ENCODE measurements at regions not wholly inside any gene's neighbourhood (a gene's known extent, or its start where the extent isn't known, plus 50 kb on each side); places are given as distances from the start of the nearest gene placed in this dataset.

GRCh38 chr5:168055141-168055683 lies 236.2 kb upstream of the WWC1 start:
- H3K27ac ChIP-seq, result no peak overlapping the region
- TF ChIP-seq, protein P1, sequence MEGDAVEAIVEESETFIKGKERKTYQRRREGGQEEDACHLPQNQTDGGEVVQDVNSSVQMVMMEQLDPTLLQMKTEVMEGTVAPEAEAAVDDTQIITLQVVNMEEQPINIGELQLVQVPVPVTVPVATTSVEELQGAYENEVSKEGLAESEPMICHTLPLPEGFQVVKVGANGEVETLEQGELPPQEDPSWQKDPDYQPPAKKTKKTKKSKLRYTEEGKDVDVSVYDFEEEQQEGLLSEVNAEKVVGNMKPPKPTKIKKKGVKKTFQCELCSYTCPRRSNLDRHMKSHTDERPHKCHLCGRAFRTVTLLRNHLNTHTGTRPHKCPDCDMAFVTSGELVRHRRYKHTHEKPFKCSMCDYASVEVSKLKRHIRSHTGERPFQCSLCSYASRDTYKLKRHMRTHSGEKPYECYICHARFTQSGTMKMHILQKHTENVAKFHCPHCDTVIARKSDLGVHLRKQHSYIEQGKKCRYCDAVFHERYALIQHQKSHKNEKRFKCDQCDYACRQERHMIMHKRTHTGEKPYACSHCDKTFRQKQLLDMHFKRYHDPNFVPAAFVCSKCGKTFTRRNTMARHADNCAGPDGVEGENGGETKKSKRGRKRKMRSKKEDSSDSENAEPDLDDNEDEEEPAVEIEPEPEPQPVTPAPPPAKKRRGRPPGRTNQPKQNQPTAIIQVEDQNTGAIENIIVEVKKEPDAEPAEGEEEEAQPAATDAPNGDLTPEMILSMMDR (conservative IDR thresholded peaks at IDR 0.05), result no peak

DNA sequence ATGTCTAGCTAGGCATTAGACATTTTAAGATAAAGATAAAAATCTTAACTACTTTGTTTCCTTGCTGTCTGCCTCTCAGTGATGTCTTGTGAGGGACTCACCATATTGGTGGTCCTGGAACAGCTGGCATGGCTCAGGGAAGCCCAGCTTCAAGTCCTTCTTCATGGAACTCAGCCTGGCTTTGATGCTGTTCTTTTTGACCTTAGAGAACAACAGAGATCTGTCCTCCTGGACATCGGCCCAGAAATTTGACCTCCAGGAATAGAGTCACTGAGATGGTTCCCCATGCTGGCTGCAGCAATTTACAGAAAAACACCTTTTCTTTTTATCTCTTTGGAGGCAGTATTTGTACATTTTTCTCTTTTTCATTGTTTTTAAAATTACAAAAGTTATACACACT lies 235.5 kb upstream of the WWC1 start:
- TF ChIP-seq, protein P1 (conservative IDR thresholded peaks at IDR 0.05), result no peak
- no peak overlapping the region for H3K27ac ChIP-seq

- H3K27ac ChIP-seq, result no peak overlapping the region
- TF ChIP-seq, protein P1 (conservative IDR thresholded peaks at IDR 0.05), result no peak
Observed at GRCh38 chr5:168056499-168057182, 234.8 kb upstream of the WWC1 start.

DNA sequence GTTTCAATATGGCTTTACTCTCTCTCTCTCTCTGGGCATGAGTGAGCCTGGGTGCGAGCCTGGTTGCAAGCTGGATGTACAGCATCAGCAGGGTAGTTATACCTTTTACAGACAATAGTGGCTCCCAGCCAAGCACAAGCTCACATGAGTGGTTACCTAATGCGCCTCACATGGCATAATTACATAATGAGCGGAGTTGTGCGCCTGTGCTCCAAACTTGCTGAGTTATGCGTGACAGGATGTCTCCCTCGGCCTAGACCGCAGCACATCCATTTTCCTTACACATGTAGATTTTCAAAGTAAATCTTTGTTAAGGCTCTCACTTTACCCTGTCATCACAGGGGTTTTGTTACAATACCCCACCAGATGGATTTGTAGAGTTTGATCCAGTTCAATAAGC lies 233.5 kb upstream of the WWC1 start:
- TF ChIP-seq, protein P1 (conservative IDR thresholded peaks at IDR 0.05), result no peak
- H3K27ac ChIP-seq, result no peak overlapping the region

DNA sequence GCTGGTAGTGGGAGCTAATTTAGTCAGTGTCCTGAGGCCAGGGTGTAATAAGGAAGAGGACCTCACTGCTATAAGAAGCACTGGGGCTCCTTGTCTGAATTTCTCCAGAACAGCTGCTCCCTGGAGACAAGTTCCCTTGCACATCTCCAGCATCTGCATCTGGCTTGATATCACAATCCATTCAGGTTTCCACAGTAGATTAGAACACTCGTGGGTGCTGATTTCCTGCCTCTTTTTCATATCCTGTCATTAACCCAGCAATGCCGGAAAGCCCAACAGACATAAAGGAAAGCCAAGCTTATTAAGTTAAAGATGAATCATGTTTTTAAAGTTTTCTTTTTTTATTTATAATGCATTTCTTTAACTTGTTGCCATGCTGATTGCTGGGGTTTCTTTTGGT lies 232.3 kb upstream of the WWC1 start:
- TF ChIP-seq, protein P1 (conservative IDR thresholded peaks at IDR 0.05), result no peak
- no peak overlapping the region for H3K27ac ChIP-seq

- TF ChIP-seq, protein P1 (conservative IDR thresholded peaks at IDR 0.05), result no peak
Observed at GRCh38 chr5:168062239-168062638, 229.2 kb upstream of the WWC1 start.

DNA sequence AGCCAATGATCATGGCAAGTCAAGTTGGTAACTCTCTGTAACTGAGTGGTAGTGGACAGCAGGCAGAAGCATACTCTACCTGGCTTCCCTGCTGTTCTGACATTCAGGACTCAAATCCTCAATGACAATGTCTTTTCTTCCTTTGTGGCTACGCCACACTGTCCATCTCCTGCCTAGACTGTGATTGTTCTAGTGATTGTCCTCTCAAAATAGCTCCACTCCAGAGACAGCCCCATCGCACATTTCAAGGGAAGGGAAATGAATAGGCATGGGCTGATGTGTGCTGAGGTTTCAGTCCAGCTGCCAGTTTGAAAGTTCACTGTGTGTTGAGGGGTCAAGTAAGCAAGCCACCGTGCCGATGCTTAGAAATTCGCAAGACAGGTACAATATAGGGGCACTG lies 227.0 kb upstream of the WWC1 start:
- H3K27ac ChIP-seq, result no peak overlapping the region
- TF ChIP-seq, protein P1 (conservative IDR thresholded peaks at IDR 0.05), result no peak

More at GRCh38 chr5:168062239-168062638, 229.2 kb upstream of the WWC1 start:
- no peak overlapping the region for H3K27ac ChIP-seq
